ENCODE measurements at regions not wholly inside any gene's neighbourhood (a gene's known extent, or its start where the extent isn't known, plus 50 kb on each side); places are given as distances from the start of the nearest gene placed in this dataset.
"Not testable (repeated sequence)": the region's sequence is repeated elsewhere in the genome, so short reads cannot be mapped to it uniquely, and the experiment has no call there.

DNA sequence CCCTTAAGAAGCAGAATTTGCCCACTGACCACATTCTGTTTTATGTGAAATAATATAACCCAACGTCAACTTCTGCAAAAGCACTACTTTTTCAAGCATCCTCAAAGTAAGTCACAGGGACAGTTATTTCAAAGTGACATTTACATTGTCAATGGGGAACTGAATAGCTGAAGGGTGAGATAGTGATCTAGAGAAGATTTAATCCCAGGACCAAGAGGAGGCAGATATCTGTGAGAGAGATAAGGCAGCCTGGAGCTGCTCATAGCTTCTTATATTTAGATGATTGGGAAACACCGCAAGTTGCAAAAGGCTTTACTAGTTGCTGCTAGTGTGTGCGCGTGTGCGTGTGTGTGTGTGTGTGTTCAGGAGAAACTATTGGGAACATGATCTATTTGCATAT lies 210.4 kb upstream of the RFX3 start:
- Histone ChIP-seq H3K9ac (ENCODE audit: low read depth, low read length) (no peak overlapping the region), H3K4me2 (ENCODE audit: insufficient read depth, low read length) (no peak overlapping the region), H3K27me3 (ENCODE audit: insufficient read depth, low read length, poor library complexity) (no peaks in the 10 kb centered on the region)

DNA sequence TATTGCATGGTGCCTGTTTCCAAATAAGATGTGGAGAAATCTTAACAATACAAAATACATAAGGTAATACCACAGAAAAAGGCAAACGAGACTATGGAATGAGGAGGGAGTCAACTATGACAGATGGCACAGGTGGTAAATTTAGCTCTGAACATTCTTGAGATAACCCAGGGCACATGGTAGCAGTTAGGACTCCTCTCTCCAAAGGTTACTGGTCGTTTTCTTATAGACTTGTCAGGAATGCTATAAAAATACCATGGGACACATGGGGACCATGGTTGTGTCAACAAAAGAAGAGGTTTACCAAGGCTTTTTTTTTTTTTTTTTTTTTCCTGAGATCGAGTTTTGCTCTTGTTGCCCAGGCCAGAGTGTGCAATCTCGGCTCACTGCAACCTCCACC lies 209.4 kb upstream of the RFX3 start:
- H3K36me3 ChIP-seq (ENCODE audit: insufficient read depth, low read length), result no peaks in the 10 kb centered on the region
- ATAC-seq (ENCODE audit: insufficient read depth, low read depth) (no peak), DNase-seq (no peak)
- H4K20me1 ChIP-seq (ENCODE audit: insufficient read depth, low read length), result no peaks in the 10 kb centered on the region
- H3K4me1 ChIP-seq (ENCODE audit: insufficient read depth, low read length), result no peaks in the 10 kb centered on the region
- H3K27me3 ChIP-seq (ENCODE audit: insufficient read depth, low read length, poor library complexity), result no peaks in the 10 kb centered on the region
- no peak overlapping the region for H3K4me2 ChIP-seq (ENCODE audit: insufficient read depth, low read length)
- TF ChIP-seq EZH2 (IDR thresholded peaks at IDR 0.05; ENCODE audit: borderline replicate concordance, low read depth, low read length, severe bottlenecking), result no peak
- TF ChIP-seq, protein P1, sequence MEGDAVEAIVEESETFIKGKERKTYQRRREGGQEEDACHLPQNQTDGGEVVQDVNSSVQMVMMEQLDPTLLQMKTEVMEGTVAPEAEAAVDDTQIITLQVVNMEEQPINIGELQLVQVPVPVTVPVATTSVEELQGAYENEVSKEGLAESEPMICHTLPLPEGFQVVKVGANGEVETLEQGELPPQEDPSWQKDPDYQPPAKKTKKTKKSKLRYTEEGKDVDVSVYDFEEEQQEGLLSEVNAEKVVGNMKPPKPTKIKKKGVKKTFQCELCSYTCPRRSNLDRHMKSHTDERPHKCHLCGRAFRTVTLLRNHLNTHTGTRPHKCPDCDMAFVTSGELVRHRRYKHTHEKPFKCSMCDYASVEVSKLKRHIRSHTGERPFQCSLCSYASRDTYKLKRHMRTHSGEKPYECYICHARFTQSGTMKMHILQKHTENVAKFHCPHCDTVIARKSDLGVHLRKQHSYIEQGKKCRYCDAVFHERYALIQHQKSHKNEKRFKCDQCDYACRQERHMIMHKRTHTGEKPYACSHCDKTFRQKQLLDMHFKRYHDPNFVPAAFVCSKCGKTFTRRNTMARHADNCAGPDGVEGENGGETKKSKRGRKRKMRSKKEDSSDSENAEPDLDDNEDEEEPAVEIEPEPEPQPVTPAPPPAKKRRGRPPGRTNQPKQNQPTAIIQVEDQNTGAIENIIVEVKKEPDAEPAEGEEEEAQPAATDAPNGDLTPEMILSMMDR (IDR thresholded peaks at IDR 0.05; ENCODE audit: borderline replicate concordance, extremely low read depth, low read length, poor library complexity, severe bottlenecking), result no peak
- no peak overlapping the region for H3K9ac ChIP-seq (ENCODE audit: low read depth, low read length)
- H3K27ac ChIP-seq (ENCODE audit: low read length), result no peak overlapping the region
- H3K79me2 ChIP-seq (ENCODE audit: insufficient read depth, low read length), result no peaks in the 10 kb centered on the region
- no peak overlapping the region for H3K4me3 ChIP-seq (ENCODE audit: low read depth in 1 of 2, low read length in 2 of 2)
- H3K9me3 ChIP-seq (ENCODE audit: insufficient read depth, low read length, severe bottlenecking), result no peaks in the 10 kb centered on the region
- no peak overlapping the region for H2AFZ ChIP-seq (ENCODE audit: low read depth, low read length)

More for the DNA sequence above, 210.4 kb upstream of the RFX3 start:
- ATAC-seq (ENCODE audit: insufficient read depth, low read depth) (no peak), DNase-seq (no peak)
- H3K9me3 ChIP-seq (ENCODE audit: insufficient read depth, low read length, severe bottlenecking), result no peaks in the 10 kb centered on the region
- no peaks in the 10 kb centered on the region for H3K36me3 ChIP-seq (ENCODE audit: insufficient read depth, low read length)
- no peaks in the 10 kb centered on the region for H3K4me1 ChIP-seq (ENCODE audit: insufficient read depth, low read length)
- no peak for TF ChIP-seq EZH2 (IDR thresholded peaks at IDR 0.05; ENCODE audit: borderline replicate concordance, low read depth, low read length, severe bottlenecking)
- TF ChIP-seq, protein P1 (IDR thresholded peaks at IDR 0.05; ENCODE audit: borderline replicate concordance, extremely low read depth, low read length, poor library complexity, severe bottlenecking), result no peak
- H2AFZ ChIP-seq (ENCODE audit: low read depth, low read length), result no peak overlapping the region
- no peaks in the 10 kb centered on the region for H4K20me1 ChIP-seq (ENCODE audit: insufficient read depth, low read length)
- no peak overlapping the region for H3K4me3 ChIP-seq (ENCODE audit: low read depth in 1 of 2, low read length in 2 of 2)
- H3K79me2 ChIP-seq (ENCODE audit: insufficient read depth, low read length), result no peaks in the 10 kb centered on the region
- H3K27ac ChIP-seq (ENCODE audit: low read length), result no peak overlapping the region

DNA sequence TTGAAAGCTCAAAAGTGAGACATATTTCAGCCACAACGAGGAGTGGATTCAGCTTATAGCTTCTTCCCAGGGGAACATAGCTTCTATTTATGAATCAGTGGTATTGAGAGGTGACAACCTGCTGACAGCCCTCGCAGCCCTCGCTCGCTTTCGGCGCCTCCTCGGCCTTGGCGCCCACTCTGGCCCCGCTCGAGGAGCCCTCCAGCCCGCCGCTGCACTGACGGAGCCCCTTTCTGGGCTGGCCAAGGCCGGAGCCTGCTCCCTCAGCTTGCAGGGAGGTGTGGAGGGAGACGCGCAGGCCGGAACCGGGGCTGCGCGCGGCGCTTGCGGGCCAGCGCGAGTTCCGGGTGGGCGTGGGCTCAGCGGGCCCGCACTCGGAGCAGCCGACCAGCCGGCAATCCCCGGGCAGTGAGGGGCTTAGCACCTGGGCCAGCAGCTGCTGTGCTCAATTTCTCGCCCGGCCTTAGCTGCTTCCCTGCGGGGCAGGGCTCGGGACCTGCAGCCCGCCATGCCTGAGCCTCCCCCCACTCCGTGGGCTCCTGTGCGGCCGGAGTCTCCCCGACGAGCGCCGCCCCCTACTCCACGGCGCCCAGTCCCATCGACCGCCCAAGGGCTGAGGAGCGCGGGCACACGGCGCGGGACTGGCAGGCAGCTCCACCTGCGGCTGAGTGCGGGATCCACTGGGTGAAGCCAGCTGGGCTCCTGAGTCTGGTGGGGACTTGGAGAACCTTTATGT lies 207.9 kb upstream of the RFX3 start:
- H3K4me3 ChIP-seq (ENCODE audit: low read depth in 1 of 2, low read length in 2 of 2); ATAC-seq (ENCODE audit: insufficient read depth, low read depth); H3K79me2 ChIP-seq (ENCODE audit: insufficient read depth, low read length); H4K20me1 ChIP-seq (ENCODE audit: insufficient read depth, low read length); H3K36me3 ChIP-seq (ENCODE audit: insufficient read depth, low read length); H3K27ac ChIP-seq (ENCODE audit: low read length); H3K27me3 ChIP-seq (ENCODE audit: insufficient read depth, low read length, poor library complexity); H2AFZ ChIP-seq (ENCODE audit: low read depth, low read length); H3K4me2 ChIP-seq (ENCODE audit: insufficient read depth, low read length); H3K9me3 ChIP-seq (ENCODE audit: insufficient read depth, low read length, severe bottlenecking); DNase-seq; H3K9ac ChIP-seq (ENCODE audit: low read depth, low read length); H3K4me1 ChIP-seq (ENCODE audit: insufficient read depth, low read length): not testable (repeated sequence)

DNA sequence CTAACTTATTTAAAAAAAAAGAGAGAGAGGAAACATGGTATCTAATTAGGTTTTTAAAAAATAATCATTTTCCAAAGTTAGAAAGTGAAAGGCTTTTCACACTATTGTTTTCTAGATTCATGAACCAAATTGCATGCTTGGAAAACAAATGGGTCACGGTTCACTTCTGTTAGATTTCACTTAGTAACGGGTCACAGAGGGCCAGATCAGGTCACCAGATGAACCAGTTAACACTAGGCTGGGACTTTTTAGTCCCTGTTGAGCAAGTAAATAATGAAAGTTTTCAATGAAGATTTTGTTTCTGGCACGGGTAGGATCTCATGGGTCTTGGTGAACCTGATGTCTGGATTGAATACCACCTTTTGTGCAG lies 207.2 kb upstream of the RFX3 start:
- H3K27ac ChIP-seq (ENCODE audit: low read length), result no peak overlapping the region
- H3K36me3 ChIP-seq (ENCODE audit: insufficient read depth, low read length), result no peaks in the 10 kb centered on the region
- TF ChIP-seq EZH2 (IDR thresholded peaks at IDR 0.05; ENCODE audit: borderline replicate concordance, low read depth, low read length, severe bottlenecking), result no peak
- TF ChIP-seq, protein P1 (IDR thresholded peaks at IDR 0.05; ENCODE audit: borderline replicate concordance, extremely low read depth, low read length, poor library complexity, severe bottlenecking), result no peak
- no peak overlapping the region for H2AFZ ChIP-seq (ENCODE audit: low read depth, low read length)
- ATAC-seq (ENCODE audit: insufficient read depth, low read depth), result no peak
- H3K27me3 ChIP-seq (ENCODE audit: insufficient read depth, low read length, poor library complexity), result no peaks in the 10 kb centered on the region
- H3K79me2 ChIP-seq (ENCODE audit: insufficient read depth, low read length), result no peaks in the 10 kb centered on the region
- H4K20me1 ChIP-seq (ENCODE audit: insufficient read depth, low read length), result no peaks in the 10 kb centered on the region
- H3K4me1 ChIP-seq (ENCODE audit: insufficient read depth, low read length), result no peaks in the 10 kb centered on the region
- H3K9ac ChIP-seq (ENCODE audit: low read depth, low read length), result no peak overlapping the region
- no peak for DNase-seq
- H3K4me3 ChIP-seq (ENCODE audit: low read depth in 1 of 2, low read length in 2 of 2), result no peak overlapping the region
- no peaks in the 10 kb centered on the region for H3K9me3 ChIP-seq (ENCODE audit: insufficient read depth, low read length, severe bottlenecking)
- H3K4me2 ChIP-seq (ENCODE audit: insufficient read depth, low read length), result no peak overlapping the region
